Body of pancreas (tissue), 4 donors: ENCODE measurements at regions not wholly inside any gene's neighbourhood (a gene's known extent, or its start where the extent isn't known, plus 50 kb on each side); places are given as distances from the start of the nearest gene placed in this dataset.

Experiments used
- POLR2A ChIP-seq, 3 donors: fragments of 450-650 bp; IDR thresholded peaks; one replicate each; pipeline ENCODE4 v1.6.1; 2016; ENCODE audit warnings: antibody characterized with exemption in 3 of 3, mild to moderate bottlenecking in 2 of 3
- TF ChIP-seq, protein P1 (sequence below), 7 experiments: fragments of 450-650 bp in 4 of 7; fragments of 200-600 bp in 3 of 7; sonication (generic) in 3 of 7; IDR thresholded peaks; one replicate each; pipeline ENCODE4 v1.5.1; 2016 to 2019; ENCODE audit warnings: antibody characterized with exemption in 7 of 7

DNA sequence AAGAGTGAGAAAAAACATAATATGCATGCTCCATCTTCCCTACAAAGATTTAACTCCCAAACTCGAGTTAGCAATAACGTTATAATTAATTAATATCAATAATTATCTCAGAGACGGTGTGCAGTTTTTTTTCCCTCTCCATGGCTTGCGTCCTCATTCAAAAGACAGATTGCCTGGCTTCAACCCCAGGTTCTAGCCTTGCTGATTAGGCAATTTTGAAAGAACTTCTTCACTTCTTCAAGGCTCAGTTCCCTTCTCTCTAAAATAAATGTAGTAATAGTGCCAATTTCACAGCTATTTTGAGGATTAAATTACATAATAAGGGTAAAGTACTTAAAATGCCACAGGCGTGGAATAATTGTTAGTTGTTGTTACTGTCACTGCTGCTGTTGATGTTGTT, 876.1 kb upstream of the GBE1 start:
- no peak for TF ChIP-seq POLR2A (IDR thresholded peaks at IDR 0.05)
- TF ChIP-seq, protein P1, sequence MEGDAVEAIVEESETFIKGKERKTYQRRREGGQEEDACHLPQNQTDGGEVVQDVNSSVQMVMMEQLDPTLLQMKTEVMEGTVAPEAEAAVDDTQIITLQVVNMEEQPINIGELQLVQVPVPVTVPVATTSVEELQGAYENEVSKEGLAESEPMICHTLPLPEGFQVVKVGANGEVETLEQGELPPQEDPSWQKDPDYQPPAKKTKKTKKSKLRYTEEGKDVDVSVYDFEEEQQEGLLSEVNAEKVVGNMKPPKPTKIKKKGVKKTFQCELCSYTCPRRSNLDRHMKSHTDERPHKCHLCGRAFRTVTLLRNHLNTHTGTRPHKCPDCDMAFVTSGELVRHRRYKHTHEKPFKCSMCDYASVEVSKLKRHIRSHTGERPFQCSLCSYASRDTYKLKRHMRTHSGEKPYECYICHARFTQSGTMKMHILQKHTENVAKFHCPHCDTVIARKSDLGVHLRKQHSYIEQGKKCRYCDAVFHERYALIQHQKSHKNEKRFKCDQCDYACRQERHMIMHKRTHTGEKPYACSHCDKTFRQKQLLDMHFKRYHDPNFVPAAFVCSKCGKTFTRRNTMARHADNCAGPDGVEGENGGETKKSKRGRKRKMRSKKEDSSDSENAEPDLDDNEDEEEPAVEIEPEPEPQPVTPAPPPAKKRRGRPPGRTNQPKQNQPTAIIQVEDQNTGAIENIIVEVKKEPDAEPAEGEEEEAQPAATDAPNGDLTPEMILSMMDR (IDR thresholded peaks at IDR 0.05): no peak
